Right renal cortex interstitium (tissue), 3 donors: ENCODE measurements at regions not wholly inside any gene's neighbourhood (a gene's known extent, or its start where the extent isn't known, plus 50 kb on each side); places are given as distances from the start of the nearest gene placed in this dataset.
"Not testable (repeated sequence)": the region's sequence is repeated elsewhere in the genome, so short reads cannot be mapped to it uniquely, and the experiment has no call there.

Experiments used
- DNase-seq, 3 donors: peaks; one replicate each; pipeline ENCODE4 v3.0.0-alpha.2; 2013; ENCODE audit warnings: low read depth in 3 of 3, low spot score in 2 of 3

DNA sequence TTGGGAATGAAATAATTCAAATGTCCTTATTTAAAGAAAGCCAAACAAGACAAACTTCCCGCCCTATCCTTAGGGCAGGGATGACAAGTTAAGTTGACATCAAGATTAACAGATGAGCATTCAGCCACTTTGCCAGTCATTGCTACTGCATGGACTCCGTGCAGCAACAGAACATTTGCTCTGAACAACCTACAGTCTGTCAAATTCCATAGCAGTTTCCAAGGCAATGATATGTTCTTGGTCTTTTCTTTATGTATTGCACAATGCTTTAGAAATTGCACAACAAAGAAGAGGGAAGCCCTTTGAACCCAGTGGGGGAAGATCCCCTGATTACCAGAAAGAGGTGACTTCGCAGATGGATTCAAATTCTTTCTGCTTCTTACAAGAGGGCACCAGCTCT, 269.8 kb downstream of the BCAT1 start:
- DNase-seq = no peak

DNA sequence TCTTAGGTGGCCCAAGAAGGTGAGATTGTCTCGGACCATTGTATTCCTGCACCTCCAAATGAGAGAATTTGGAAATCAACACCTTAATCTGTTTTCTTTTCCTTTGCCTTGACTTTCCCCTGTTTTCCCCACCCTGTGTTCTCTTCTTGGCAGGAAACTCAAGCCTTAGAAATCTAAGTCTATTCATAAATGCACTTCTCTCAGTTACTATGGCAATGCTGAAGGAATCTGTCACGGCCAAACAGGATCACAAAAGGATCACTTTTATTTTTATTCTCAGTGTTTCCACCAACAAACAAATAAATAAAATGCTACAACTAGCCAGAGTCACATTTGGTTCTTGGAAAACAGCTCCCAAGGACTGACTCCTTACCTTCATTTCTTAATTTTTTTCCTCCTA, 270.5 kb downstream of the BCAT1 start:
- no peak for DNase-seq

DNA sequence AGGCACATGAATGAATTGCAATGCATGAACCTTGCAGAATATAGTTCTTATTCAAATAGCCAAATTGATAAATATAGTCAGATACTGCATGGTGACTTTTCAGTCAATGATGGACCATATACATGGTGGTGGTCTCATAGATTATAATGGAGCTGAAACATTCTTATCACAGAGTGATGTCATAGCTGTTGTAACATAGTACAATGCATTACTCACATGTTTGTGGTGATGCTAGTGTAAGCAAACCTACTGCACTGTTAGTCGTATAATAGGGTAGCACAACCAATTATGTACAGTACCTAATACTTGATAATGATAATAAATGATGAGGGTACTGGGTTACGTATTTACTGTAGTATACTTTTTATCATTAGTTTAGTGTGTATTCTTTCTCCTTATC, 280.3 kb downstream of the BCAT1 start:
- DNase-seq = no peak

DNA sequence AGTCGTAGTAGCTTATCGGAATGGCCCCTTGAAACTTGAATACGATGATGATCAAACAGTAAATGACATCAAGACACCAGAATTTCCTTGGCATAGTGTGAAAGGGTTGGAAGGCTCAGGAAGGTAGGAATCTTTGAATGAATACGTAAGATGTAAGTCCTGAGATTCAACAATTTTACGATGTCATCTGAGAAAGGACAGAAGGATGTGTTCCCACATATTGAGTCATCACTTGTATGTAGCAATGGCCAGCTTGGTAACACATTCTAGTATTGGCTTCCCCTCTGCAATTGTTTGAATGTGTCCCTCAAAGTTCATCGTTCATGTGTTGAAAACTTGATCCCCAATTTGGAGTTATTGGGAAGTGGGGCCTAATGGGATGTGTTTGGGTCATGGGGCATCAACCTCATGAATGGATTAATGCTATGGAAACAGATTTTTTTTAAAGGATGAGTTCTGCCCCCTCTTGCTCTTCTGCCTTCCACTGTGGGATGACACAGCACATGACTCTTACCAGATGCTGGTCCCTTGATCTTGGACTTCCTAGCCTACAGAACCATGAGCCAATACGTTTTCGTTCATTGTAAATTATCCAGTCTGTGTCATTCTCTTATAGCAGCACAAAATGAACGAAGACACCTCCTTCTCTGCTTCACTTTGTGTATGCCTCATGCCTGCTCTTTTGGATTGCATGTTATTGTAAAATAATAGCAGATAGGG, 284.6 kb downstream of the BCAT1 start:
- no peak for DNase-seq

DNA sequence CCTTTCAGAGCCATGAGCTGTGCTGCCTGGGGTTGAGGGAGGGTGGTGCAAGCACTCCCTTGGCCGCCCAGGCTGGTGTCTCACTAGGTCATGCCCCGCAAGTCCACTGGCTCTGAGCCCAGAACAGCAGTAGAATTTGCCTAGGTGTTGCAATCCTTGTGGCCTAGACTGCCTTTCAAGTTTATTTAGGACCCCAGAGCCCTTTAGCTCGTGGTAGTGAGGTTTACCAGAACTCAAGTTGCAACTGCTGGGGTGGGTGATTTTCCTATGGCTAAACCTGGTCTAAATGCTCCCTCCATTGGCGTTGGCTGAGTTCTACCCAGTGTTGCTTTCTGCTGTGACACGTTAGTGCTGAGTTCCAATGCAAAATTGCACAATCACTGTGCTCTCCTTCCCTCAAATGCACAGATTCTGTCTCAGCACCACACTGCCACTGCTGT, 287.2 kb downstream of the BCAT1 start:
- no peak for DNase-seq

DNA sequence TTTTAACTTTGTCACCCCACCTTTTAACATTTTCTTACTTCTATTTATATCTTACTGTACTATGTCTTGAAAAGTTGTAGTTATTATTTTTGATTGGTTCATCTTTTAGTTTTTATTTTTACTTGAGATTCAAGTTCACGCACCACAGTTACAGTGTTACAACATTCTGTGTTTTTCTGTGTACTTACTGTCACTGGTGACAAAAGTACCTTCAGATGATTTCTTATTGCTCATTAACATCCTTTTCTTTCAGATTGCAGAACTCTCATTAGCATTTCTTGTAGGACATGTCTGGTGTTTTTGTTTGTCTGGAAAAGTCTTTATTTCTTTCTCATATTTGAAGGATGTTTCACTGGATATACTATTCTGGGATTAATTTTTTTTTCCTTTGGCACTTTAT, 289.9 kb downstream of the BCAT1 start:
- no peak for DNase-seq

DNA sequence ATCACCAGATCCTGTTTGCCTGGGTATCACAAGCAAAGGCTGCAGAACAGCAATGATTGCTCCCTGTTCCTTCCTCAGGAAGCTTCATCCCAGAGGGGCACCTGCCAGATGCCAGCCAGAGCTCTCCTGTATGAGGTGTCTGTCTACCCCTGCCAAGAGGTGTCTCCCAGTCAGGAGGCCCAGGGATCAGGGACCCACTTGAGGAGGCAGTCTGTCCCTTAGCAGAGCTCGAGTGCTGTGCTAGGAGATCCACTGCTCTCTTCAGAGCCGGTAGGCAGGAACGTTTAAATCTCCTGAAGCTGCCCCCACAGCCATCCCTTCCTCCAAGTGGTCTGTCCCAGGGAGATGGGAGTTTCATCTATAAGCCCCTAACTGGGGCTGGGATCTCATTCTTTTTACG, 294.6 kb downstream of the BCAT1 start:
- DNase-seq = not testable (repeated sequence)

DNA sequence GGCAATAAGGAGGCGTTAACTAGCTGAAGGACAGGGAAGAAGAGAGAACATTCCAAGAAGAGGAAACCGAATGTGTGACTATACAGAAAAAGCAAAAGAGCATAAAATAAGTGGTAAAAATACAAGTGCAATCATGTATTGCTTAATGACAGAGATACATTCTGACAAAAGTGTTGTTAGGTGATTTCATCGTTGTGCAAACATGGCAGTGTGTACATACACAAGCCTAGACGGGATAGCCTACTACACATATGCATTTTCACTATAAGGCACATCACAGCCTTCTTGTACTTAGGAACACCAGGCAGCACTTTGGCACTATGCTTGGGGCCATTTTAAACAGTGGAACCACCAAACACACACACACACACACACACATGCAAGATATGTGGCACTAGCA, 299.3 kb downstream of the BCAT1 start:
- DNase-seq = no peak

DNA sequence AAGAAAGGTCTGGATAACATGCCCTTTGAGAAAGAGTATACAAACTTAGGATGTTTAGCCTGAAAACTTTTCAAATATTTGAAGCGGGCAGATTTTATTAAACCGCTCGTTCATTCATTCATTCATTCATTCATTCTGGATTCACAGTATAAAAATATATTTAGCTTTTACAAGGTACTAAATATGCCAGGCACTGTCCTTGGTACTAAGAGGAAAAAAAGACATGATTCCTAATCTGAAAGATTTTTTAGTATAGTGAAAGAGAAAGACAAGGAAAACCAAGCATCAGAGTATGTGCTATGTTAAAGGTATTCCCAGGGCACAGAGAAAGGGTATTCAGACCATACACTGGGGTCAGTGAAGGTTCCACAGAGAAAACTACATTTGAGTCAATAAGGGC, 299.7 kb downstream of the BCAT1 start:
- DNase-seq = no peak

DNA sequence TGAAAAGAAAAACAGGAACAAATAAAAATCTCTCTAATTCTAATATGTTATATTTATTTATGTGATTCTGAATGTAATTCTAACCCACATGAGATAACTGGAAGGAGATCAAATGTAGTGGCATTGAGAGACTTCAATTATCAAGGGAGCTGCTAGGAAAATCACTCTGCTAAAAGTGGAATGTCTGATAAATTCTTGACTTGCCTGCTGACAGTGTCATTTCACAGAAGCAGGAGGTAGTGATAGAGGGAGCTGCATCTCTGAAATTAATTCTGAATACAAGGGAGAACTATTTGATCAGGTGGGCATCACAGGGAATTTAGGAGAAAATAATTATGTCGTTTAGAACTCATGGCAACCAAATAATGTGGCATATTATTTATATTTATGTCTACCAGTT, 303.6 kb downstream of the BCAT1 start:
- no peak for DNase-seq

DNA sequence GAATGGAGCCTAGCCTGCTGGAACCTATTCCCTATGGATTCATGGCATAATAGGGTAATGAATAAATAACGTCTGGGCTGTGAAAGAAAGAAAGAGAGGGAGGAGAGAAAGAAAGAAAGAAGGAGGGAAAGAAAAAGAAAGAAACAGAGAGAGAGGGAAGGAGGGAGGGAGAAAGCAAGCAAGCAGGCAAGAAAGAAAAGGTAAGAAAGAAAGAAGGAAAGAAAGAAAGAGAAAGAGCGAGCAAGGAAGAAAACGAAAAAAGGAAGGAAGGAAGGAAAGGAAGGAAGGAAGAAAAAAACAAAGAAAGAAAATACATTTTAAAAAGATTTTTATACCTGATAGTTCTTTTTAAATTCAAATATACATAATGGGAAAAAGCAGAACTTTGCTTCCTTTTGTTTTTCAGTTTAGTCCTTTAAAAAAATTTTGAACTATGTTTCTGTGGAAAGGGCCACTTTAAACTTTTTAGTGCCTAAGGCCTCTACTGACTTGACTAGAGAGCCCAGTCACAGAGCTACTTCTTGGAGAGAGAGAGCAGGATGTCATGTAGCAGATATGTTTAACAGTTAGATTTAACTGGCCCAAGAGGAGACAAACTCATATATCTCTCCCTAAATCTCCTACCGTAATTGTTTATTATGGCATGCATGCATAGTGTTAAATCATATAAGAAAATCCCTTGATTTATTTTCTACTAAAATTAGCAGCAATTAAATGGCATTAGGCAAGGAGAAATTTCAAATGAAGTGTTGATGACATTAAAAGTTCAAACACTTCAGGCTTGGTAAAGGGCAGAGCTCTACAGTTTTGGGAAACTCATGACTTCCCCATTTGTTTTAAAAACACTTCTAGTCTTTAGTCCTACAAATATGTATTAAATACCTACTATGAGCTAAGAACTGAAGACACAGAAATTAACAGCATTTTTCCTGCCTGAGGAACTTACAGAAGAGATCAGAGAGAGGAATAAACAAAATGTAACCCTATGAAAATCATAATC, 305.5 kb downstream of the BCAT1 start:
- no peak for DNase-seq

DNA sequence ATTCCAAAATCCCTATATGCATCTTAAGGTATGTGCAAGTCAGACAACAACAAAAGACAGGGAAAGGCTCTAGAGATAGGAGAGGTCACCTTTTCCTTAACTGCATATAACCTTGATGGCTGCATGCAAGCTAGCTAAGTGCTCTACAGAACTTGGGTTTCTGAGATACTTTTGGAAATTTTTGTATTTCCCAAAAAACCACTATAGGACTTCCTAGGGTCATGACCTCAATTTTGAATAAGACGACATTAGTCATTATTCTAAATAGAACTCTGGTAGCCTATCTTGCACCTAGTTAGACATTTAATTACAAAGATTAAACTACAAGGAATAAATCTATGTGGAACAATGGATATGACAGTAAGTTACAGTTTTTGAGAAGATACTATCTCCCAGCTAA, 309.3 kb downstream of the BCAT1 start:
- no peak for DNase-seq

DNA sequence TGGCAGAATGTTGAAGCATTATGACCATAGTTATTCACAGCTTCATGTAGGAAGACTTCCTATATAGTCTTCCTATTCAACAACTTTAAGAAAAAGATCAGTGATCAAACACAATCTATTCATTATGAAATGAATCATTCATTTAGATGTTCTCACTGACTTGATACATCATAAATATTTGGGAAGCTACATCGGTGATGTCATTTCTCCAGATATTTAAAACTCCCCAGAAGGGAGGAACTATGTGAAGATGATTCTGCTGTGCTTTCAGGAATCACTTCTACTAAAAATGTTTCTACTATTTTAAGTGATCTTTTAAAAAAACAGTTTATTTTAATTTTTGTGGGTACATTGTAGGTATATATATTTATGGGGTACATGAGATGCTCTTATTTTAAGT, 316.4 kb downstream of the BCAT1 start:
- DNase-seq = no peak

DNA sequence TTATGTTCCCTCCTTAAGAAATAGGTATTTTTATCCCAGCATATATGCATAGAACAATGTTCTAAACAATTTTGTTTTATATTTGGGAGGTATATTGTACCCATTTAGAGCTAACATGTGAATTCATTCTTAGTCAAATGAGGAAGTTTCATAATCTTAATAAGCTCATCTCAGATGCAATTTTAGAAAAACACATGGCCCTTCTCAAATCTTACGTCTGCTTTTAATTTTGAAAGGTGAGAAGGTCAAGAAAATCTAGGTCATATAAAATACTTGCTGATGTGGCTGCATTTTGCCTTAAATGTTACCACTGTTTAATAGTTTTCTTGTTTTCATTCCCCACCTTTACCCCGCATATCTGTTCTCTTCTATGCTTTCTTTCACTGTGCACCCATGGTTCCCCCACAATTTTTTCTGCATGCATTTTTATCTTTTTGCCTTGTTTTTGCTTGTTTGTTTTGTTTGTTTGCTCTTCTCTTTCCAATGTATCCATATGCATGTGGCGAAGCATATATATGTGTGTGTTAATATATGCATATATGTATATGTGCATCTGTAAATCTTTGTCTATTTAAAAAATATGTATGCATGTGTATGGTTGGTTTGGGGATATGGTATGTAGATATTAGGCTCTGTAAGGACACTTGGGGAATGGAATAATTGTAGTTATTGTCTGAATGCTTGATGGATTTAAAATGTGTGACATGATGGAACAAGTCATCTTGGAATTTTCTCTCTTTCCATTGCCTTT, 317.1 kb downstream of the BCAT1 start:
- no peak for DNase-seq

DNA sequence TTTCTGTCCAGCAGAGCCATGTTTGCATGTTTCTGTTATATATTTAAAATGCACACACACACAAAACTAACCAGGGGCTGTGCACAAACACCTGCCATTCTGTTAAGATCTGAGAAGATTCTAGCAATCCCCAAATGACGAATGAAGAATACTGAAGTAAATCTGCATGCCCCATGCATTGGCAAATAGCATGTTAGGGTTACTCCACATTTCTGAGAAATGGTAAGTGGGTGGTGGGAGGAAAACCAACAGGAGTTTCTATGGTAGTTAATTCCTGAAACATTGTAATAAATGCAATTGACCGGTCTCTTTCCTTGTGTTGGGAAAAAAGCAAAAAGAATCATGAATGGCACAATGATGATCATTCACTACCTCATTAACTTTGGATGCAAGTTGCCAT, 318.0 kb downstream of the BCAT1 start:
- no peak for DNase-seq

DNA sequence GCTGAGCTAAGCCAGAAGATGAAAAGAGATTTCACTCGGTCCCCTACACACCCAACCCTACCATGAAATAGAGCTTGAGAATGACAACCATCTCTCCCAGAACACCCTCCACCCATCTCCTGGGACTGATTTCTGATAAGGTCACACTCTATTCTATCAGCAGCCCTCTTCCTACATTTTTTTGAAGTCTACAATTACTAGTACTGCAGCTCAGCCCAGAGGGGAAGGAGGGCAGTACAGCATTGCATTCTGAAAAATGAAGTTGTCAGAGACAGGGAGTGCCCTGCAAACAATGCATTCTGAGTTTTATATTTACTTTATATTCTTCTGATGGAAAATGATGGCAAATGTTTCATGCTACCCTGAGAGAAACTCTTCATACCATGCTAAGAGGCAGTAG, 318.5 kb downstream of the BCAT1 start:
- DNase-seq = no peak

DNA sequence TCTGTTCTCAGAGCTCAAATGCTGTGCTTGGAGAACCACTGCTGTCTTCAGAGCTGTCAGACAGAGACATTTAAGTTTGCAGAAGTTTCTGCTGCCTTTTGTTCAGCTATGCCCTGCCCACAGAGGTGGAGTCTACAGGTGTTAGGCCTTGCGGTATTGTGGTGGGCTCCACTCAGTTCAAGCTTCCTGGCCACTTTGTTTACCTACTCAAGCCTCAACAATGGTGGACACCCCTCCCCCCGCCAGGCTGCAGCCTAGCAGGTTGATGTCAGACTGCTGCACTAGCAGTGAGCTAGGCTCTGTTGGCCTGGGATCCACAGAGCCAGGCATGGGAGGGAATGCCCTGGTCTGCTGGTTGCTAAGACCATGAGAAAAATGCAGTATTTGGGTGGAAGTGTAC, 323.8 kb downstream of the BCAT1 start:
- DNase-seq = no peak

DNA sequence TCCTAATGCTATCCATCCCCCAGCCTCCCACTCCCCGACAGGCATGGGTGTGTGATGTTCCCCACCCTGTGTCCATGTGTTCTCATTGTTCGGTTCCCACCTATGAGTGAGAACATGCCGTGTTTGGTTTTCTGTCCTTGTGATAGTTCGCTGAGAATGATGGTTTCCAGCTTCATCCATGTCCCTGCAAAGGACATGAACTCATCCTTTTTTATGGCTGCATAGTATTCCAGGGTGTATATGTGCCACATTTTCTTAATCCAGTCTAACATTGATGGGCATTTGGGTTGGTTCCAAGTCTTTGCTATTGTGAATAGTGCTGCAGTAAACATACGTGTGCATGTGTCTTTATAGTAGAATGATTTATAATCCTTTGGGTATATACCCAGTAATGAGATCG, 328.9 kb downstream of the BCAT1 start:
- DNase-seq = not testable (repeated sequence)

DNA sequence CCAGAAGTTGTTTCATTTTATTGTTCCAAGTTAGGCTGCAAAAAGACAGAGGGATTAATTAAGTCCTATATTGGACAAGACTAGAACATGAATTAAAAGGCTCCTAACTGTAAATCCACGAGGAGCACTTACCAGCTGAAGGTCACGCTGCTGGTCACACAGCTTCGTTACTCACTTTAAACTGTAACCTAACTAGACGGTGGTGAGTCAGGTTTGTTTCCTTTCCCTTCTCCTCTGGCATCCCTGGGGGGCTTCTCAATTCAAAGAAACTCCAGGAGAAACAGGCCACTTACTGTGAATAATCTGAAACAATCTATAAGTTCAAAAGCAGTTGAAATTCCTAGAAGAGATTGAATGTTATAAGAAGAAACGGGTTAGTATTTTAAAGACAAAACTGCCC, 331.4 kb downstream of the BCAT1 start:
- DNase-seq = no peak

DNA sequence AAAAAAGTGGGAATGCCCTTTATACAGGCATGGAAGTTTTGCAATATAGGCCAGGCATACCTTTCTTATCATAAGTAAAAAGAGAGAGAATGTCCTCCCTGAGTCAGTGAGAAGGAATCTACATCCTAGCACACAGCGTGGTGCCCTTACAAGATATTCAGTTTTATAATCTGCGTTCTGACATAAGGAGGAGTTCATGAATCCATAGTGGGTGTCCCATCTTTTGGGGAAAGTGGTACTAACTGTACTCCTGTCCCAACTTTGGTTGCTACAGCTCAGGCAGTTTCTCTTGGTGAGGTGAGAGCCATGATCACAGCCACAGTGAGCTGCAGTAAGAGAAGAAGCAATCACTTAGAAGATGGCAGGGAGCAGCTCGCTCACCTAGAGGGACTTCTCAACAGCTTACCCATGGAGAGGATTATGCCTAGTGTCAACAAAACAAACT, 332.9 kb downstream of the BCAT1 start:
- no peak for DNase-seq

DNA sequence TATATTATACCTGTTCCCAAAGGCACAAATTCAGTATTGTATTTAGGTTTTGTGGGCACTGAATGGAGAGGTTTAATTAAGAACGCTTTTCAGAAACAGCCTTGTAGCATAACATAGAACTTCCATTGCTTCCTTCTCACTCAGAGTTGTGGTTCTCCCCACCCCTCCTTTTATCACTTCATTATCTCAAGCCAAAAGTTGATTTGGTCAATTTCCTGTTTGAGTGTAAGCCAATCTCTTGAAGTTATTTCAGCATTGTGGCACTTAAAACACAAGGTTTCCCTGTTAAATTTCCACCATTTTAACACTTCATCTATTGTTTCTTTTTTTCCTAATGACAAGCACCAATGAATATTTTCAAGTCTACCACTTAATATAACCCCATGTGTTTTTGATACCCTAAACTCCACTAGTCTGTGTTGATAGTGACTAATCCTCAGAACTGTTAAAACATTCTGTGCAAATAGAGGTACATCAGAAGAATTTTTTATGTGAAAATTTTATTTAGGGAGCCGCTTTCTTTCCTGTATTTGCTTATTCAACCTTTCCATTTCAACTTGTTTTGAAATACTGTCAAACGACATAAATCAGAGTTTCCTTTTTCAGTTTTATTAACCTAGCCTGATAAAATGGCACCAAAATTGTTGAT, 340.1 kb downstream of the BCAT1 start:
- DNase-seq = no peak
